AG10803 (cell line): ENCODE measurements at regions not wholly inside any gene's neighbourhood (a gene's known extent, or its start where the extent isn't known, plus 50 kb on each side); places are given as distances from the start of the nearest gene placed in this dataset.
"Not testable (repeated sequence)": the region's sequence is repeated elsewhere in the genome, so short reads cannot be mapped to it uniquely, and the experiment has no call there.

Experiments used
- DNase-seq: peaks from one replicate; pipeline ENCODE4 v3.0.0; 2010; ENCODE audit warnings: low read depth
- H3K4me3 ChIP-seq: 2 replicates; pipeline ENCODE4 v1.5.1; 2011; ENCODE audit warnings: mild to moderate bottlenecking, low read length, control low read depth
- TF ChIP-seq, protein P1 (sequence below): conservative IDR thresholded peaks from 2 replicates; pipeline ENCODE4 v1.5.1; 2011; ENCODE audit warnings: mild to moderate bottlenecking, low read length, control low read depth, inconsistent platforms

DNA sequence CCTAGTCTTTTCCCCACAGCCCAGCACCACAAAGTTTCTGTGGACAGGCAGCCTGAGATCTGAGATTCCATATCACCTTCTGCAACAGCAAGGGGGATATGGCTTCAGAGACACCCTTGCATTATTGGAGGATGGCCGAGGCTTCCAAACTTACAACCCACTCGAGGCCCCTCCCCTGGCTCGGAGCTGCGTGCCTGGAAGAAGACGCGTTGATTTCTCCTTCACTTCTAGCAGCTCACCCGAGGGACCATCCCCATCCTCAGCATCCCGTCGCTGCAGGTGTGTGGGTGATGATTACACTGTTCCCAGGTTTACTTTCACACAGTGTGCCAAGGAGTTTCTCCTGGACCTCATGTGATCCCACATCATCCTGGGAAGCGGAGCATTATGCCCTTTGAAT, 277.9 kb downstream of the MATN1 start:
- no peak overlapping the region for H3K4me3 ChIP-seq
- TF ChIP-seq, protein P1, sequence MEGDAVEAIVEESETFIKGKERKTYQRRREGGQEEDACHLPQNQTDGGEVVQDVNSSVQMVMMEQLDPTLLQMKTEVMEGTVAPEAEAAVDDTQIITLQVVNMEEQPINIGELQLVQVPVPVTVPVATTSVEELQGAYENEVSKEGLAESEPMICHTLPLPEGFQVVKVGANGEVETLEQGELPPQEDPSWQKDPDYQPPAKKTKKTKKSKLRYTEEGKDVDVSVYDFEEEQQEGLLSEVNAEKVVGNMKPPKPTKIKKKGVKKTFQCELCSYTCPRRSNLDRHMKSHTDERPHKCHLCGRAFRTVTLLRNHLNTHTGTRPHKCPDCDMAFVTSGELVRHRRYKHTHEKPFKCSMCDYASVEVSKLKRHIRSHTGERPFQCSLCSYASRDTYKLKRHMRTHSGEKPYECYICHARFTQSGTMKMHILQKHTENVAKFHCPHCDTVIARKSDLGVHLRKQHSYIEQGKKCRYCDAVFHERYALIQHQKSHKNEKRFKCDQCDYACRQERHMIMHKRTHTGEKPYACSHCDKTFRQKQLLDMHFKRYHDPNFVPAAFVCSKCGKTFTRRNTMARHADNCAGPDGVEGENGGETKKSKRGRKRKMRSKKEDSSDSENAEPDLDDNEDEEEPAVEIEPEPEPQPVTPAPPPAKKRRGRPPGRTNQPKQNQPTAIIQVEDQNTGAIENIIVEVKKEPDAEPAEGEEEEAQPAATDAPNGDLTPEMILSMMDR = no peak
- DNase-seq = no peak

DNA sequence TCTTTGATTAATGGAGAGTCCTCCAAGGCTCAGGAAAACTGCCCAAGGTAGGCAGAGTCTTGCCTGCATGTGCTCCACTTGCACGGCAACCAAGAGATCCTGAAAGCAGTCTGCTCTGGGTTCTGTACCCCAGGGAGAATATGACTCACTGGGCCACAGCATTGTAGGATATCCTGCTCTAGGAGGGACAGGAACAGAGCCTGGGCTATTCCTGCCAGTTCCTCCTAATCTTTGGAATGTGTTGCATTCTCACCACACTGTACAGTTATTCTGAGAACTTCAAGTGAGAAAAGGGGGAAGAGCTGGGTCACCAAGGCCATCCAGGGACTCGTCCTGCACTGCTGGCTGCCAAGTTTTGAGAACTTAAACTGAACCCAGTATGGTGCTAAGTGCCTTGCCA, 278.5 kb downstream of the MATN1 start:
- TF ChIP-seq, protein P1 = no peak
- DNase-seq = no peak
- H3K4me3 ChIP-seq = no peak overlapping the region

GRCh38 chr1:30444401-30444800, 279.0 kb downstream of the MATN1 start:
- TF ChIP-seq, protein P1 = no peak
- no peak for DNase-seq
- H3K4me3 ChIP-seq = no peak overlapping the region

GRCh38 chr1:30438274-30438673, 285.1 kb downstream of the MATN1 start:
- H3K4me3 ChIP-seq, DNase-seq: not testable (repeated sequence)

DNA sequence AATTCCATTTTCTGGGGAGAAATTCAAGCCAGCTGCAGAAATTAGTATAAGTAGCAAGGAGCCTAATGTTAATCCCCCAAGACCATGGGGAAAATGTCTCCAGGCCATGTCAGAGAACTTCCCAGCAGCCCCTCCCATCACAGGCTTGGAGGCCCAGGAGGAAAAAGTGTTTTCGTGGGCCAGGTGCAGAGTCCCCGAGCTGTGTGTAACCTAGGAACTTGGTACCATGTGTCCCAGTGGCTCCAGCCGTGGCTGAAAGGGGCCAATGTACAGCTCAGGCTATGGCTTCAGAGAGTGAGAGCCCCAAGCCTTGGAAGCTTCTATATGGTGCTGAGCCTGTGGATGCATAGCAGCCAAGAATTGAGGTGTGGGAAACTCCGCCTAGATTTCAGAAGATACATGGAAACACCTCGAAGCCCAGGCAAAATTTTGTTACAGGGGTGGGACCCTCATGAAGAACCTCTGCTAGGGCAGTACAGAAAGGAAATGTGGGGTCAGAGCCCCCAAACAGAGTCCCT, 286.3 kb downstream of the MATN1 start:
- TF ChIP-seq, protein P1 = no peak
- no peak for DNase-seq
- no peak overlapping the region for H3K4me3 ChIP-seq

DNA sequence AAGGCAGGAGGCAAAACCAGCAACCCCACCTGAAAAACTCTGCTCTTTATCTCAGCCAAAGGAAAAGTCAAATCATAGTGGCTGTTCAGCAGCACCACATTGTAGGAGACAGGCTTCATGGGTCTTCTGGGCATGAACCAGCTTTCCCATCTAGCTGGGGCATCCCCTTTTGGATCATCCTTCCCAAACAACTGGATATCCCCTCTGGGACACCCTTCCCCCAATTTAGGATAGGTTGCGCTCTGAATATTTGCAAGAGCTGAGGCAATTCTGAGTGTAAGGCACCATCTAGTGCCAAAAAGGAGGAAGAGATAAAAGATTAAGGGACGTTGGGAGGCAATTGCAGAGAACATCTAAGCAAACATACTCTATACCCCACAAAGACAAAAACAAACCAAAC, 295.8 kb downstream of the MATN1 start:
- DNase-seq = no peak
- TF ChIP-seq, protein P1 = no peak
- no peak overlapping the region for H3K4me3 ChIP-seq

- no peak for DNase-seq
- H3K4me3 ChIP-seq = no peak overlapping the region
- TF ChIP-seq, protein P1 = no peak
These were observed 298.3 kb downstream of the MATN1 start for GRCh38 chr1:30425046-30425445.

DNA sequence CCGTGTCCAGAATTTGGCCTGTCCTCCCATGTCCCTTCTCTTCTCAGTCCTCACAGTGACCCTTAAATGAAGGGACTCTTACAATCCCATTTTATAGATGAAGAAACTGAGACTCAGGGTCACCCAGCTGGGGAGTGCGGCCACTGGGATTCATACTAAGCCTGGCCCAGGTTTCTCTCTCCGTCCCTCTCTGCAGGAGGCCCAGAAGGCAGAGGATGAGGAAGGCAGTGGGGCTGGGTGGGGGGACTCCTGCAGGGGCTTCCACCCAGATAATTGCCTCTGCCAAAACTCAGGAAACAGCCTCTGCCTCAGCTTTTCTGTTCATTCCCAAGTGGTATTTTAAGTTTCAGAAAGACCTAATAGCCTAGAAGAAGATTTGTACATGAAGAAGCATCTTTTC, 299.8 kb downstream of the MATN1 start:
- DNase-seq = no peak
- TF ChIP-seq, protein P1 = no peak
- no peak overlapping the region for H3K4me3 ChIP-seq
